RWPE2 (cell line): ENCODE measurements at regions not wholly inside any gene's neighbourhood (a gene's known extent, or its start where the extent isn't known, plus 50 kb on each side); places are given as distances from the start of the nearest gene placed in this dataset.

Experiments used
- ATAC-seq: fragments of 200-7000 bp; cut with Tn5 transposase; 3 replicates; pipeline ENCODE4 v1.9.1; 2021; ENCODE audit warnings: low read depth
- DNase-seq: peaks from one replicate; pipeline ENCODE4 v3.0.0-alpha.2; 2020; ENCODE audit warnings: low spot score
- H3K27ac ChIP-seq: fragments of 450-650 bp; 2 replicates; pipeline ENCODE4 v1.5.1; 2017; ENCODE audit warnings: mild to moderate bottlenecking; ENCODE audit not compliant: poor library complexity, severe bottlenecking
- H3K27me3 ChIP-seq: fragments of 250-450 bp; sonication (Bioruptor Pico); 2 replicates; pipeline ENCODE4 v1.5.1; 2021; ENCODE audit warnings: mild to moderate bottlenecking, moderate library complexity; ENCODE audit not compliant: insufficient read depth, poor library complexity, severe bottlenecking
- H3K36me3 ChIP-seq: fragments of 250-450 bp; sonication (Bioruptor Pico); 2 replicates; pipeline ENCODE4 v1.5.1; 2020; ENCODE audit warnings: low read depth, mild to moderate bottlenecking, moderate library complexity
- H3K4me1 ChIP-seq: fragments of 250-450 bp; sonication (Bioruptor Pico); 2 replicates; pipeline ENCODE4 v1.5.1; 2021; ENCODE audit warnings: mild to moderate bottlenecking, moderate library complexity; ENCODE audit not compliant: insufficient read depth, poor library complexity, severe bottlenecking
- H3K4me3 ChIP-seq: fragments of 250-450 bp; sonication (Bioruptor Pico); 2 replicates; pipeline ENCODE4 v1.5.1; 2021; ENCODE audit warnings: mild to moderate bottlenecking, moderate library complexity; ENCODE audit not compliant: severe bottlenecking
- H3K9me3 ChIP-seq: fragments of 250-450 bp; sonication (Bioruptor Pico); 2 replicates; pipeline ENCODE4 v1.5.1; 2021; ENCODE audit warnings: mild to moderate bottlenecking, moderate library complexity; ENCODE audit not compliant: severe bottlenecking
- TF ChIP-seq, protein P1 (sequence below): fragments of 450-650 bp; IDR thresholded peaks from one replicate; pipeline ENCODE4 v1.5.1; 2017; ENCODE audit warnings: mild to moderate bottlenecking, moderate library complexity; ENCODE audit not compliant: poor library complexity, severe bottlenecking

DNA sequence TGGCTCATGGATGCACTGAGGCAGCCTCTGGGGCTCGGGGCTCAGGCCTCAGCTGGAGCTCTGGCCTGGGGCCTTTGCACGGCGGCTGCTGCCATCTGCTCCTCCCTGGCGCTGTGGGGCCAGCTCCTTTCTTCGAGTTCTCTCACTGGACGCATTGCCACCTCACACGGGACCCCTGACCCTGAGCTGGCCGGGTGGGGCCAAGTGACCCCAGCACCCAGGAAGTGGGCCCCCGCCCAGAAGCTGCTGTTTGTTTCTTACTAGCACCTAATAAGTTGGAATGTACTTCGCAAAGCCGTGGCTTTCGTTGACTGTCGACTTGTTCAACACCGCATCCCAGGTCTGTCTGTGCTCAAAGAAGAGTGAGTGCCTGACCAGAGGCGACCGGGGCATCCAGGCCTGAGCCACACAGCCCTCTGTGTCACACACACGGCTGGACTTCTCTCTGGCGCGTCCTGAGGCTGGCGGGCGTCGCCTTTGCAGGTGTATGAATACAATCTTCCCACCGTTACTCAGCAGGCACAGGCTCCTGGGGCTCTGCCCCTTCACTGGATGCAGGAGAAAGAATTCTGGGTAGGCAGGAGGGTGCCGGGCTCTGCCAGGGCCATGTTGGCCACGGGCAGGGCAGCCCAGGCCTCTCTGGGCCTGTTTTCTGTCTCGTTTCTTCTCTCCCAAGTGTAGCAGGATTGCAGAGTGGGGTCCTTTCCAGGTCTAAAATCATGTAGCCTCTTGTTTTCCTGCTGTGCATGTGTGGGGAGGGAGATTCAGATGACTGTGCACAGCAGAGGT is 112.9 kb downstream of the DLL1 start:
- Histone ChIP-seq H3K9me3 (no peaks in the 10 kb centered on the region), H3K27ac (peak overlapping the region; percentile 94), H3K27me3 (no peaks in the 10 kb centered on the region), H3K4me3 (no peak overlapping the region), H3K36me3 (no peaks in the 10 kb centered on the region), H3K4me1 (peaks cover 29% of the 10 kb centered on the region)
- peak; percentile 26 for ATAC-seq
- TF ChIP-seq, protein P1, sequence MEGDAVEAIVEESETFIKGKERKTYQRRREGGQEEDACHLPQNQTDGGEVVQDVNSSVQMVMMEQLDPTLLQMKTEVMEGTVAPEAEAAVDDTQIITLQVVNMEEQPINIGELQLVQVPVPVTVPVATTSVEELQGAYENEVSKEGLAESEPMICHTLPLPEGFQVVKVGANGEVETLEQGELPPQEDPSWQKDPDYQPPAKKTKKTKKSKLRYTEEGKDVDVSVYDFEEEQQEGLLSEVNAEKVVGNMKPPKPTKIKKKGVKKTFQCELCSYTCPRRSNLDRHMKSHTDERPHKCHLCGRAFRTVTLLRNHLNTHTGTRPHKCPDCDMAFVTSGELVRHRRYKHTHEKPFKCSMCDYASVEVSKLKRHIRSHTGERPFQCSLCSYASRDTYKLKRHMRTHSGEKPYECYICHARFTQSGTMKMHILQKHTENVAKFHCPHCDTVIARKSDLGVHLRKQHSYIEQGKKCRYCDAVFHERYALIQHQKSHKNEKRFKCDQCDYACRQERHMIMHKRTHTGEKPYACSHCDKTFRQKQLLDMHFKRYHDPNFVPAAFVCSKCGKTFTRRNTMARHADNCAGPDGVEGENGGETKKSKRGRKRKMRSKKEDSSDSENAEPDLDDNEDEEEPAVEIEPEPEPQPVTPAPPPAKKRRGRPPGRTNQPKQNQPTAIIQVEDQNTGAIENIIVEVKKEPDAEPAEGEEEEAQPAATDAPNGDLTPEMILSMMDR, result no peak
- DNase-seq, result no peak

DNA sequence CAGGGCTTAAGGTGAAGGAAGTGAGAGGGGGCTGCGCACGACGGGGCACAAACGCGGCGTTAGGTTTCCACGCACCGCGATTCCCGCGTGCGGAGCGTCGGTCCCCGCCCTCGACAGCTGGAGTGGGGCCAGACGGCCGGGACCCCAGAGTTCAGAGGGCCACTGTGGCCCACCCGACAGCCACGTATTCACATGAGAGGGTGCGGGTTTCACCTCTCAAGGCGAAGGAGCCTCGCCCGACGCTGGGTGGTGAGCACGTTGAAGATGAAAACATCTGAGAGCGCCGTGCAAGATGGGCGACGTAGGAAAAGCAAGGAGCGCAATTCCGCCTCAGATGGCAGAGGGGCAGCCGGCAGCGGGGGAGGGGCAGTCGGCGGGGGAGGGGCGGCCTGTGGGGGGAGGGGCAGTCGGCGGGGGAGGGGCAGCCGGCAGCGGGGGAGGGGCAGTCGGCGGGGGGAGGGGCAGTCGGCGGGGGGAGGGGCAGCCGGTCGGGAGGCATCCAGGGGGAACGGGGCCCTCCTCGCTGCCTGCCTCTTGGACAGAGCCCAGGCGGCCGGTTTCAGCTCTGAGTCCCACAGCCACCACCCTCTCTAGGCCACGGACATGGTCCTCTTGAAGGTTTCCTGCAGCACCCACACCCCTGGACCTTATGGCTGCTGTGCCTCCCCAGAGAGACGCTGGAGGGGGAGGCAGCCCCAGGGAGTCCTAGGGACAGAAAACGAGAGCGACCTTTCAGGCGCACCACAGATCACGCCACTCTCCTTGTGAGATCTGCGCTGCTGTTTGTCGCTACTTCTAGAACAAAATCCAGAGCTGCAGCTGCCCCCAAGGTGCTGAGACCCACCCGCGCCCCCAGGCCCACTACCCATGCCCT is 113.7 kb downstream of the DLL1 start:
- Histone ChIP-seq H3K27me3 (no peaks in the 10 kb centered on the region), H3K27ac (peak overlapping the region; percentile 94), H3K4me3 (no peak overlapping the region), H3K9me3 (no peaks in the 10 kb centered on the region), H3K36me3 (no peaks in the 10 kb centered on the region), H3K4me1 (peaks cover 29% of the 10 kb centered on the region)
- TF ChIP-seq, protein P1, result no peak
- DNase-seq (peak; percentile 67), ATAC-seq (no peak)

DNA sequence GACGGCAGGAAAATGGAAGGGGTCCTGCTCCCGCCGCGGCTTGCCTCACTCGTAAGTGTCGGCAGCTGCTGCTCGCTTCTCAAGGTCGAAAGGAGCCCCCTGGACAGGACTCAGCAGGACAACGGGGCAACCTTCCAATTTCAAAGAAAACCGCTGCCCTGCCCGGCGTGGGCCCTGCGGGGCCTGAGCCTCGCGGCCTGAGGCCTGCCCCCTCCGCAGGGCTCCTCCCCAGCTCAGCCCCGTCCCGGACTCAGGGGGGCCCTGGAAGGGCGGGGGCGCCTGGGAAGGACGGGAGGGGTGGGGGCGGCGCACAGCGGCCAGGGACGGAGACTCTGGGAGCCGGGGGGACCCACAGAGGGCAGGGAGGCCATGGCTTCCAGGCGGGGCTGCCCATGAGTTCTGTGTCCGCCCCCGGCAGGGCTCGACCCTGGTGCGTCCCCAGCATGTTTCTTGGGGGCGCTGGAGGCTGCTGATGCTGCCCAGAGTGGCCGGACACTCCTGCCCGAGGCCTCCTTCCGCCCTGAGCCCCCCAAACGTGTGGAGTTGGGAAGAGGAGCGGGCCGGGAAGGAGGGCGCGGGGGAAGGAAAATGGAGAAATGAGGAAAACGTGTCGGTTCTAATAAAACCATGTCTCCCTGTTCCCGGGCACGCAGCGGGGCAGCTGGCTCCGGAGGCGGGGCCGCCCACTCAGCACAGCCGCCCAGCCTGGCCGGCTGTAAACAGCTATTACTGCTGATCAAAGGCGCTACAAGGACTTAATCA is 114.6 kb downstream of the DLL1 start:
- no peaks in the 10 kb centered on the region for H3K27me3 ChIP-seq
- H3K4me1 ChIP-seq, result peaks cover 29% of the 10 kb centered on the region
- TF ChIP-seq, protein P1, result no peak
- no peak overlapping the region for H3K27ac ChIP-seq
- H3K36me3 ChIP-seq, result no peaks in the 10 kb centered on the region
- no peak for DNase-seq
- H3K4me3 ChIP-seq, result no peak overlapping the region
- no peaks in the 10 kb centered on the region for H3K9me3 ChIP-seq
- ATAC-seq, result no peak

DNA sequence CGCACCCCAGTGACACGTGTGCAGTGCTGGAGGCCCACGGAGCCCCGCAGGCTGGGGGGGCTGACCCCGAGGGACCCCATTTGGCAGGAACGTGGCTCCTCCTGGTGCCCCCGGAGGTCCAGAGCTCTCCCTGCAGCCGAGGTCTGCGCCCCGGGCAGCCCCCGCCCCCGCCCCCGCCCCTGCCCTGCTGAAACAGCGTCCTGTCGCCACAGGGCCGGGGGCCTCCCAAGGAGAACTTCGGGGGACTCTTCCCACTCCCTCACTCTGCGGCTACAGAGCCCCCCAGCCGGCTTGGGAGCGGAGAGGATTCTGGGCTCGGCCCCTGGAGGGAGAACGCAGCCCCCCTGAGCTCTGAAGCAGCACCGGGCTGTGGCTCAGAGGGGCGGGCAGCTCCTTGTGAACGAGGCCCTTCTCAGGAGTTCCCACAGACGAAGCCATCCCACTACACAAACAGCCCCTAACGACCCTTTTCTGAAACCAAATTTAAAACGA is 115.2 kb downstream of the DLL1 start:
- Histone ChIP-seq H3K9me3 (no peaks in the 10 kb centered on the region), H3K4me1 (peaks cover 29% of the 10 kb centered on the region), H3K36me3 (no peaks in the 10 kb centered on the region), H3K27ac (no peak overlapping the region), H3K27me3 (no peaks in the 10 kb centered on the region), H3K4me3 (no peak overlapping the region)
- DNase-seq (no peak), ATAC-seq (no peak)
- TF ChIP-seq, protein P1, result no peak
